Erythroblast (primary cell): ENCODE measurements at regions not wholly inside any gene's neighbourhood (a gene's known extent, or its start where the extent isn't known, plus 50 kb on each side); places are given as distances from the start of the nearest gene placed in this dataset.

Experiments used
- GATA1 ChIP-seq: IDR thresholded peaks from 2 replicates; pipeline ENCODE4 v1.6.1; 2011; ENCODE audit warnings: low read depth, mild to moderate bottlenecking, control low read depth, low read length, moderate library complexity
- POLR2A ChIP-seq: IDR thresholded peaks from 2 replicates; pipeline ENCODE4 v1.6.1; 2011; ENCODE audit warnings: mild to moderate bottlenecking, low read length

GRCh38 chr15:100715571-100716455 lies 113.4 kb downstream of the ASB7 start:
- TF ChIP-seq POLR2A: no peak
- no peak for TF ChIP-seq GATA1
